GM18951 (cell line): ENCODE measurements at regions not wholly inside any gene's neighbourhood (a gene's known extent, or its start where the extent isn't known, plus 50 kb on each side); places are given as distances from the start of the nearest gene placed in this dataset.

Experiments used
- POLR2A ChIP-seq: IDR thresholded peaks from 4 replicates; pipeline ENCODE4 v1.6.1; 2011; ENCODE audit warnings: mild to moderate bottlenecking; ENCODE audit not compliant: insufficient read length, insufficient read depth; ENCODE audit errors: extremely low read depth
- in situ Hi-C: fragments of 300-500 bp; cut with MboI; formaldehyde crosslinking; loops from one replicate; pipeline ENCODE4 v1.12.0; 2022; ENCODE audit warnings: low sequenced_read_pairs, mixed read lengths, inconsistent platforms; ENCODE audit not compliant: unreplicated experiment

GRCh38 chr21:38012672-38013071, 96.4 kb upstream of the KCNJ6 start:
- TF ChIP-seq POLR2A, result no peak
- in situ Hi-C loops, result no loop called here

- in situ Hi-C loops, result no loop called here
- no peak for TF ChIP-seq POLR2A
These were observed 97.5 kb upstream of the KCNJ6 start for GRCh38 chr21:38013741-38014140.

- in situ Hi-C loops, result no loop called here
- TF ChIP-seq POLR2A, result no peak
These were observed 98.0 kb upstream of the KCNJ6 start for GRCh38 chr21:38014298-38014697.

DNA sequence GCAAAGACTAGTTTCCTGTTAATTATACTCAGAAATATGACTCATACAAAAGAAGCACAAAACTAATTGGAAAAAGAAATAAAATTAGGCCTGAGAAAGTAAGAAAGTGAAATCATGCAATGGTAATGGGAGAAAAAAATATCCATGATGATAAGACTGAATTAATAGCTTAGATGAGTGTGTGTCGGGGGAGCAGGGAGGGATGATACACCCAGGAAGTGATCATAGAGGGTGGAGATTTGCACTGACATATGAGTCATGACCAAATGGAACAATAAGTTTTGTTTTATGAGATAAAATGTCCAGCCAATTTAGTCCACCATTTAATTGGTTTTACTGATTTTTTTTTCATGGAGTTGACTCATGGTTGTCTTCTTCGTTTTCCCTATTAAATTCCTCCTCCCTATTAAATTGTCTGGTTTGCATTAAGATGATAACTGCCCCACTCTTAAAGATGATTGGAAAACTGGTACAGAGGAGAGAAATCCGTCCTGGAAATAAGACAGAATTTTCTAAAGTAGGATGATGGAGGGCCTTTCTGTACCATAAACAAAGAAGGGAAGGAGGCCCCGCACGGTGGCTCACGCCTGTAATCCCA, 111.7 kb upstream of the KCNJ6 start:
- in situ Hi-C loops, result no loop called here

GRCh38 chr21:38032082-38032801, 116.0 kb upstream of the KCNJ6 start:
- in situ Hi-C loops, result no loop called here

More for the DNA sequence above, 111.7 kb upstream of the KCNJ6 start:
- TF ChIP-seq POLR2A, result no peak

DNA sequence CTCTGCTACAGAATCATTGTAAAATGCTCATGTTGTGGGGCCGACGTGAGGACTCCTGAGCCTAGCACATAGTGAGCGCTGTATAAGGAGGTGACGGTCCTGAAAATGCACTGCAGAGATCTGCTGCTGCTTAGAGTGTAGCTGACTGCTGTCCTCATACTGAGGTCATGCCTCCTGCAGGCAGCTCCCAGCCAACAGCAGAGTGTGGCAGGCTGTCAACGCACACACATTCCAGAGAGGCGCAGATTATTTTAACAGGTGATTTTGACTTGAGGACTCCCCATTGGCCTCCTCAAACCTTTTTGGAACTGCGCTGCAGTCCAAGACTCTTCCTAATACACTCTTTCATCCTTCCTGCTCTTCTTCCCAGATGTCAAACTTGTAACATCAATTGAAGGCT, 119.8 kb upstream of the KCNJ6 start:
- no peak for TF ChIP-seq POLR2A

More at GRCh38 chr21:38032082-38032801, 116.0 kb upstream of the KCNJ6 start:
- TF ChIP-seq POLR2A, result no peak

GRCh38 chr21:38037416-38037815, 121.2 kb upstream of the KCNJ6 start:
- in situ Hi-C loops, result no loop called here
- no peak for TF ChIP-seq POLR2A

More for the DNA sequence above, 119.8 kb upstream of the KCNJ6 start:
- in situ Hi-C loops, result no loop called here

GRCh38 chr21:38039369-38039768, 123.1 kb upstream of the KCNJ6 start:
- in situ Hi-C loops, result no loop called here
- no peak for TF ChIP-seq POLR2A

GRCh38 chr21:38039841-38040240, 123.6 kb upstream of the KCNJ6 start:
- TF ChIP-seq POLR2A, result no peak
- in situ Hi-C loops, result no loop called here

DNA sequence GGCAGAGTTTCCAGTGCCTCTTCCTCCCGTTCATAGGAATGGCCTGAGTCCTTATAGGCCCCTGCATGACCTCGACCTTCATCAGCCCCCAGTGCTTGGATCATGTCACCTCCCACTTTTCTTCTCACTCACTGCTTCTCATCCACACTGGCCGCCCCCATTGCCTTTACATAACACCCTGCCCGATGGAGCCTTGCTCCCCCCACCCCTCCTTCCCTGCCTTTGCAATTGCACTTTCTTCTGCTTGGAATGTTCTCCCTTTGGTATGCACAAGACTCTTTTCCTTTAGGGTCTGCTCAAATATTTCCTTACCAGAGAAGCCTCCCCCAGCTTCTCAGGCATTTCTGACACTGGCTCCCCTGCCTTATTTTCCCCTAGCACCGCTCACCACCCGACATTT, 125.2 kb upstream of the KCNJ6 start:
- TF ChIP-seq POLR2A, result no peak
- in situ Hi-C loops, result no loop called here

GRCh38 chr21:38042246-38042645, 126.0 kb upstream of the KCNJ6 start:
- in situ Hi-C loops, result no loop called here
- TF ChIP-seq POLR2A, result no peak

- no peak for TF ChIP-seq POLR2A
- in situ Hi-C loops, result no loop called here
These were observed 131.9 kb upstream of the KCNJ6 start for GRCh38 chr21:38048167-38048566.

DNA sequence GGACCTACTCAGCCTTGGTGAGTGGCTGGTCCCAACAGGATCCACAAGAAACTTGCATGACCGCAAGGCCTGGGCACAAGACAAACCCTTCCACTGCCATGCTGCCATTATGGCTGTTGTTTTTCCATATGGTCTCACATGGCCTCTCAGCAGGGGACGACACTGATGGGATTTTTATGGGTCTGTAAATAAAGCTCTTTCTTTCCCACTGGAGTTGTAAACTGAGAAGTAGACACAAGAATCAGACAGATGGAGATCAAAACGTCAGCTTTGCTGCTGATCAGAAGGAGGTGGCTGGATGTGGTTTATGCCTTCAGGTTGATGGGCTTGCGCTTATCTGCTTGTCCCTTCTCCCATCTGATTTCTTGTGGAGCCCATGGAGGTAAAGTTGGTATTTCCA, 138.1 kb upstream of the KCNJ6 start:
- in situ Hi-C loops, result no loop called here
- no peak for TF ChIP-seq POLR2A

- in situ Hi-C loops, result no loop called here
- TF ChIP-seq POLR2A, result no peak
These were observed 140.2 kb upstream of the KCNJ6 start for GRCh38 chr21:38056481-38056880.

GRCh38 chr21:38057626-38058025, 141.4 kb upstream of the KCNJ6 start:
- in situ Hi-C loops, result no loop called here

DNA sequence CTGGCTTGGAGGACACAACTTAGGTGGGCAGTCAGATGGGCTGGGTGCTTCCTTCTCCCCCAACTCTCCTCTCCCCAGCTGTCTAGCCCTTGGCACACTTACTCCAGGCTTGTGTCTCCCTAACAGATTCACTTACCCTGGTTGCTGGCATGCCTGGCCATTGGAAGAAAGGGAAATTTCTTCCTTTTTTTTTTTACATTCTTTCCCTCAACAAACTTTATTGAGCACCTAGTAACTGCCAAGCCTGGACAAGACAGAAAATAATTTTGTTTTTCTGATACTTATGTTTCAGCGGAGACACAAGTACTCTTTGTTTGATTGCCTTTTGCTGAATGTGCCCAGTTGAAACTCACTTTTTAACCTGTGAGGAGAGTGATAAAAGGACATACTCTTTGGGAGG, 144.3 kb upstream of the KCNJ6 start:
- TF ChIP-seq POLR2A, result no peak
- in situ Hi-C loops, result no loop called here

More at GRCh38 chr21:38057626-38058025, 141.4 kb upstream of the KCNJ6 start:
- TF ChIP-seq POLR2A, result no peak
